ENCODE measurements at regions not wholly inside any gene's neighbourhood (a gene's known extent, or its start where the extent isn't known, plus 50 kb on each side); places are given as distances from the start of the nearest gene placed in this dataset.

GRCh38 chr18:77906103-77906892 lies 656.6 kb downstream of the GALR1 start:
- no peak for DNase-seq (ENCODE audit: extremely low spot score in 2 of 2)
- Histone ChIP-seq H3K9me3 (no peaks in the 10 kb centered on the region), H3K27ac (no peak overlapping the region), H3K4me1 (no peaks in the 10 kb centered on the region), H3K36me3 (no peaks in the 10 kb centered on the region), H3K4me3 (no peak overlapping the region), H3K27me3 (no peaks in the 10 kb centered on the region)
- intact Hi-C loops (cut with DNase I), result no loop called here
- TF ChIP-seq POLR2A (IDR thresholded peaks at IDR 0.05) (no peak), POLR2AphosphoS5 (IDR thresholded peaks at IDR 0.05; ENCODE audit: insufficient read depth in 1 of 2, low read depth in 1 of 2) (no peak)
- TF ChIP-seq, protein P1, sequence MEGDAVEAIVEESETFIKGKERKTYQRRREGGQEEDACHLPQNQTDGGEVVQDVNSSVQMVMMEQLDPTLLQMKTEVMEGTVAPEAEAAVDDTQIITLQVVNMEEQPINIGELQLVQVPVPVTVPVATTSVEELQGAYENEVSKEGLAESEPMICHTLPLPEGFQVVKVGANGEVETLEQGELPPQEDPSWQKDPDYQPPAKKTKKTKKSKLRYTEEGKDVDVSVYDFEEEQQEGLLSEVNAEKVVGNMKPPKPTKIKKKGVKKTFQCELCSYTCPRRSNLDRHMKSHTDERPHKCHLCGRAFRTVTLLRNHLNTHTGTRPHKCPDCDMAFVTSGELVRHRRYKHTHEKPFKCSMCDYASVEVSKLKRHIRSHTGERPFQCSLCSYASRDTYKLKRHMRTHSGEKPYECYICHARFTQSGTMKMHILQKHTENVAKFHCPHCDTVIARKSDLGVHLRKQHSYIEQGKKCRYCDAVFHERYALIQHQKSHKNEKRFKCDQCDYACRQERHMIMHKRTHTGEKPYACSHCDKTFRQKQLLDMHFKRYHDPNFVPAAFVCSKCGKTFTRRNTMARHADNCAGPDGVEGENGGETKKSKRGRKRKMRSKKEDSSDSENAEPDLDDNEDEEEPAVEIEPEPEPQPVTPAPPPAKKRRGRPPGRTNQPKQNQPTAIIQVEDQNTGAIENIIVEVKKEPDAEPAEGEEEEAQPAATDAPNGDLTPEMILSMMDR (IDR thresholded peaks at IDR 0.05), result no peak

GRCh38 chr18:77910347-77910746 lies 660.7 kb downstream of the GALR1 start:
- Histone ChIP-seq H3K4me3 (no peak overlapping the region), H3K9me3 (no peaks in the 10 kb centered on the region), H3K4me1 (no peaks in the 10 kb centered on the region), H3K36me3 (no peaks in the 10 kb centered on the region), H3K27ac (no peak overlapping the region), H3K27me3 (no peaks in the 10 kb centered on the region)
- intact Hi-C loops (cut with DNase I), result loop anchor here (10.0 kb wide), 1 partner anchor 896 kb away; no protein-coding TSS in a partner anchor
- TF ChIP-seq, protein P1 (IDR thresholded peaks at IDR 0.05), result no peak
- no peak for TF ChIP-seq POLR2A (IDR thresholded peaks at IDR 0.05)
- no peak for DNase-seq (ENCODE audit: extremely low spot score in 2 of 2)

- intact Hi-C loops (cut with DNase I), result loop anchor here (10.0 kb wide), 1 partner anchor 897 kb away; no protein-coding TSS in a partner anchor
- no peaks in the 10 kb centered on the region for H3K36me3 ChIP-seq
- no peaks in the 10 kb centered on the region for H3K4me1 ChIP-seq
- TF ChIP-seq POLR2AphosphoS5 (IDR thresholded peaks at IDR 0.05; ENCODE audit: insufficient read depth in 1 of 2, low read depth in 1 of 2) (no peak), POLR2A (IDR thresholded peaks at IDR 0.05) (no peak)
- TF ChIP-seq, protein P1 (IDR thresholded peaks at IDR 0.05), result no peak
- H3K27ac ChIP-seq, result no peak overlapping the region
- DNase-seq (ENCODE audit: extremely low spot score in 2 of 2), result no peak
- H3K4me3 ChIP-seq, result no peak overlapping the region
- no peaks in the 10 kb centered on the region for H3K27me3 ChIP-seq
- H3K9me3 ChIP-seq, result no peaks in the 10 kb centered on the region
These were observed 662.4 kb downstream of the GALR1 start for GRCh38 chr18:77911971-77912605.

DNA sequence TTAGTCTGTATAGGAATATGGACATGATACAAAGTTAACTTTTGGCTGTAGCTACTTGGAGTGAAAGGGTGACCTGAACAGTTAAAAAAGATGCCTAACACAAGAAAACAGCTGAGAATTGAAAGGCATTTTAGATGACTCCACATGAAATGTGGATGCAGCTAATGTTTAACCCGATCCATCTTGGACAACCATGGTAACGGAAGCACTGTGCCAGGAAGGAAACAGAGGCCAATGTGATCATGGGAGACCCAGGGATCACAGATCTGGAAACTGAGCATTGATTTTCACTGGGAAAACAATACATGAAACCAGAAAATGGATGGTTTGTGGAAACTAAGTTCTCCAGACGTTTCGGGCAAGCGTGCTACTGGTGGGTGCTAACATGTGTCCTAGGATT lies 669.1 kb downstream of the GALR1 start:
- intact Hi-C loops (cut with DNase I), result loop anchor here (10.0 kb wide), 1 partner anchor 904 kb away; no protein-coding TSS in a partner anchor
- Histone ChIP-seq H3K4me1 (no peaks in the 10 kb centered on the region), H3K36me3 (no peaks in the 10 kb centered on the region), H3K9me3 (no peaks in the 10 kb centered on the region), H3K27me3 (no peaks in the 10 kb centered on the region), H3K4me3 (no peak overlapping the region), H3K27ac (no peak overlapping the region)
- TF ChIP-seq POLR2A (IDR thresholded peaks at IDR 0.05), result no peak
- TF ChIP-seq, protein P1 (IDR thresholded peaks at IDR 0.05), result no peak
- TF ChIP-seq POLR2AphosphoS5 (IDR thresholded peaks at IDR 0.05; ENCODE audit: insufficient read depth in 1 of 2, low read depth in 1 of 2), result no peak
- DNase-seq (ENCODE audit: extremely low spot score in 2 of 2), result no peak

- Histone ChIP-seq H3K27ac (no peak overlapping the region), H3K9me3 (no peaks in the 10 kb centered on the region), H3K27me3 (no peaks in the 10 kb centered on the region), H3K4me1 (no peaks in the 10 kb centered on the region), H3K4me3 (no peak overlapping the region), H3K36me3 (no peaks in the 10 kb centered on the region)
- intact Hi-C loops (cut with DNase I), result loop anchor here (10.0 kb wide), 1 partner anchor 905 kb away; no protein-coding TSS in a partner anchor
- no peak for DNase-seq (ENCODE audit: extremely low spot score in 2 of 2)
- TF ChIP-seq POLR2A (IDR thresholded peaks at IDR 0.05) (no peak), POLR2AphosphoS5 (IDR thresholded peaks at IDR 0.05; ENCODE audit: insufficient read depth in 1 of 2, low read depth in 1 of 2) (no peak)
- TF ChIP-seq, protein P1 (IDR thresholded peaks at IDR 0.05), result no peak
These were observed 670.3 kb downstream of the GALR1 start for GRCh38 chr18:77919923-77920322.

Measured in vagina (tissue), 2 donors.